HuH-7 (cell line): ENCODE measurements at regions not wholly inside any gene's neighbourhood (a gene's known extent, or its start where the extent isn't known, plus 50 kb on each side); places are given as distances from the start of the nearest gene placed in this dataset.
A peak's percentile ranks its signal among the peaks of the same experiment; 100 is the strongest.
"Not testable (repeated sequence)": the region's sequence is repeated elsewhere in the genome, so short reads cannot be mapped to it uniquely, and the experiment has no call there.

Source experiments
- DNase-seq: peaks from one replicate; pipeline ENCODE4 v3.0.0; 2011; ENCODE audit warnings: low spot score

DNA sequence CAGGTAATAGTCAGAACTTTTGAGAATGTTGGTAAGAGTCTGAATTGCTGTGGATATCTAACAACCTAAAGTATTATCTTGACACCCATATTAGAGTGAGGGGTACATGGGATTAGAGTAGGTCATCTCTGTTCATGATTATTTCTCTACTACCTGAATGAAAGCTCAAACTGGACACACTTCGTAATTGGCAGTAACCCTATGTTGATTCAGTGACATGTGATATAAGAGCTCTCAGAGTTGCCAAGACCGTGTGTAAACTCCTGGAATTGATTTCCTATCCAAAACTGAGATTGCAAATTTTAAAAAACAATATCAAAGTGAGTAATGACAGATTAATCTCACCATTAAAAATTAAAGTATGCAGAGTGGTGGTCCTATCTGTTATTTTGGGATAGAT is 214.8 kb upstream of the ARHGEF26 start:
- no peak for DNase-seq

- no peak for DNase-seq
Observed at GRCh38 chr3:153910387-153910786, 210.8 kb upstream of the ARHGEF26 start.

GRCh38 chr3:153911116-153911515 is 210.1 kb upstream of the ARHGEF26 start:
- DNase-seq: no peak

GRCh38 chr3:153919773-153920172 is 201.4 kb upstream of the ARHGEF26 start:
- no peak for DNase-seq

DNA sequence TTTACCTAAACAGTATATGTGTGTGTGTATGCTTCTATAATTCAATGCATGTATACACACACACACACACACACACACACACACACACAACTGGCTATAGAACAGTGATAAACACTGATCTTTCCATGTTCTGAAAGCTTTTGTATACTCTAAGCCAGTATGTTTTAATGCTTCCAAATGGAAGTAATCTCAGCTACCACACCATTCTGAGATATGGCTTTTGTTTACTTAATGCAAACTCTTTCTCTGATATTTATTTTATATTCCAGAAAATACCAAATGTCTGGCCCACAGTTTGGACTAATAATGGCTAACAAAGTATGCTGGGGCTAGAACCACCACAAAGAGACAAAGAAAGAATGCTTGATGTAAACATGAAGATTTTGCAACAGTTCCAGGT is 199.4 kb upstream of the ARHGEF26 start:
- no peak for DNase-seq

DNA sequence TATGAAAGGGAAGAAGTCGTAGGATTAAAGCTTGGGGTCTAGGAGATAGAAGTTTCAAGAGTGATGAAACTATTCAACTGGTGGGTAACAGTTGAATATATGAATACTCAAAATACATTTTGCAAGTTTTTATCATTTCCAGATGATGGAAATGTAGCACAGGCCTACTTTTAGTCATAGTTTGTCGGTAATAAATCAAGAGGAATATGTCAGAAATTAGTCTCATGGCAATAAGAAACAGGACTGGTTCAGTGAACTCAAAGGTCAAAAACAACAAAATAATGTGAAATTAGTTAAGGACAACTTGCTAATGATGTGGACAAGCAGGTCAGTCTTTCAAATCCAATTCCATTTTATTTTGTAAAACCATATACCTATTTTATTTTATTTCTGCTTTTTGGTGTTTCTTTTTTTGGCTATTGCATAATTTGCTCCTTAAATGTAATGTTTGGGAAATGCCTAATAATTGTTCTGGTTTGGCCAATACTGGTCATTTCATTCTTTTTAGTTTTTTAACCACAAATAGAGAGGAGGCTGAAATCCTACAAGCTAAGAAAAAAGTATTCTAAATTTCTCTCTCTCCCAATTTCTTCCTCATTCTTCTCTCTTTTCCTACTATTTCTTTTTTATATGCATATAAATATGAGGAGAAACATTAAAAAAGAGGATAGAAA is 195.2 kb upstream of the ARHGEF26 start:
- no peak for DNase-seq

DNA sequence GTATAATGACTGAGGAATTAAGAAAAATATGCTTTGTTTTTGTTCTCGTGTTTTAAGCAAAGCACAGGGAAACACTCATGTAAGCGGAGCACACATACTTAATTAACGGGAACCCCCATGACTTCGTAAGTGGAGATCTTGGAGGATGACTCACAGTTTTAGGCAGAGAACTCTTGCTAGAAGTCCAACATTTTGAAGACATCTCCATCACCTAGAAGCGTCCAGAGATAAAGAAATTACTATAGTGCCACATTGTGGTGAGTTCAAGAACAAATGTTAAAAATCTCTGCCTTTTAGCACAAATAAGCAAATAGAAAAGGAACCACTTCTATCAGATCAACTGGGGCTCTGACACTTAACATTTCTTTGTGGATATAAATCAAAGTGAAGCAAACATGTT is 194.1 kb upstream of the ARHGEF26 start:
- peak; percentile 0 for DNase-seq

DNA sequence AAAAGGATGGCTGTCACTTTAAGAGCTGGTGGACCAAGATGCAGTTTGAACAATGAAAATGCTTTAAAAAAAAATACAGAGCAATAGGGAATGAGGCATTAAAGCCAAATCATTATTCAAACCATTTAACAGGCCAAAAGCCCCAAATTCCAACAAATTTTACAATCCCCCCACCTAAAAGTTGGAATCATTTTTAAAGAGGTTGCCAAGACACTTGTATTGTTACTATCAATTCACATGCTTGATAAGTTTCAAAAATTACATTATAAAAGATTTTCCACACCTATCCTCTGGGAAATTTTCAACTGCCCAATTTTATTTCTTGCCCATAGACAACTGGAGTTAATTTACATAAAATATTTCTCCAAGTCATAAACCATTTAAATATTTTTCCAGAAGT is 192.3 kb upstream of the ARHGEF26 start:
- DNase-seq: no peak

DNA sequence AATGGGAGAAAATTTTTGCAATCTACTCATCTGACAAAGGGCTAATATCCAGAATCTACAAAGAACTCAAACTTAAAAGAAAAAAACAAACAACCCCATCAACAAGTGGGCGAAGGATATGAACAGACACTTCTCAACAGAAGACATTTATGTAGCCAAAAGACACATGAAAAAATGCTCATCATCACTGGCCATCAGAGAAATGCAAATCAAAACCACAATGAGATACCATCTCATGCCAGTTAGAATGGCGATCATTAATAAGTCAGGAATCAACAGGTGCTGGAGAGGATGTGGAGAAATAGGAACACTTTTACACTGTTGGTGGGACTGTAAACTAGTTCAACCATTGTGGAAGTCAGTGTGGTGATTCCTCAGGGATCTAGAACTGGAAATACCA is 187.7 kb upstream of the ARHGEF26 start:
- not testable (repeated sequence) for DNase-seq

GRCh38 chr3:153944084-153944483 is 177.1 kb upstream of the ARHGEF26 start:
- DNase-seq: no peak

DNA sequence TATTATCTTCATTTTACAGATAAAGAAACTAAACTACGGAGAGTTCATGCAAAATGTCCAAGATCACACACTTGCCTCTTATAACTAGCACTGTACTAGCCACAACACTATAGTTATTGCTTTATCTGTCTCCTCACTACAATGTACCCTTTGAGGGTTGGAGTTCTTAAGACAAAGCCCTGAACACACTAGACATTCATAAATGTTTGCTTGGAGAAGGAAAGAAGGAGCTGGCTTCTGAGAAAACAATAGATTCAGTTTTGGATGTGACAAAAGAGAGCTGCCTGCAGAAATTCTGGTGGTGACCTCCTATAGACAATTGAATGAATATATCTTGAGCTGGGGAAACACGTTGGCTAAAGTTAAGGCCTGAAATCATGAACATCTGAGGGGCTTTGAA is 169.9 kb upstream of the ARHGEF26 start:
- DNase-seq: no peak

GRCh38 chr3:153952091-153952490 is 169.1 kb upstream of the ARHGEF26 start:
- no peak for DNase-seq

DNA sequence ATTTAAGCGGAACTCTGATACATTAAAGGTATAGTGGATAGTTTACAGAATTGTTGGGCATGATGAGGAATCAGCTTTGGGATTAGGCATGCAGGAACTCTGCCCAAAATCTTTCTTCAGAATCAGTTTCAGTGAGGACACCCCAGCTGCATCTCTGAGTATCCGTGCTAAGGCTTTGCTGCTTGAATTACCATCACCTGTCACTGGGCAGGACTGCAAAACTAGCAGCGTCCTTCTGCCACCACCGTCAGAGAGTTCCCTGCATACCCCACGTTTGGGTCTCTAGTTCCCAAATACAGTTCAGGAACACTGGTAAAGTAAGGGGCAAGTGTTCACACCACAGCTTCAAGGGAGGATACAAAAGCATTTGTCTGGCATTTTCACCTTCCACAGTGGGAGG is 164.6 kb upstream of the ARHGEF26 start:
- no peak for DNase-seq

- no peak for DNase-seq
Observed at GRCh38 chr3:153957421-153957820, 163.8 kb upstream of the ARHGEF26 start.

DNA sequence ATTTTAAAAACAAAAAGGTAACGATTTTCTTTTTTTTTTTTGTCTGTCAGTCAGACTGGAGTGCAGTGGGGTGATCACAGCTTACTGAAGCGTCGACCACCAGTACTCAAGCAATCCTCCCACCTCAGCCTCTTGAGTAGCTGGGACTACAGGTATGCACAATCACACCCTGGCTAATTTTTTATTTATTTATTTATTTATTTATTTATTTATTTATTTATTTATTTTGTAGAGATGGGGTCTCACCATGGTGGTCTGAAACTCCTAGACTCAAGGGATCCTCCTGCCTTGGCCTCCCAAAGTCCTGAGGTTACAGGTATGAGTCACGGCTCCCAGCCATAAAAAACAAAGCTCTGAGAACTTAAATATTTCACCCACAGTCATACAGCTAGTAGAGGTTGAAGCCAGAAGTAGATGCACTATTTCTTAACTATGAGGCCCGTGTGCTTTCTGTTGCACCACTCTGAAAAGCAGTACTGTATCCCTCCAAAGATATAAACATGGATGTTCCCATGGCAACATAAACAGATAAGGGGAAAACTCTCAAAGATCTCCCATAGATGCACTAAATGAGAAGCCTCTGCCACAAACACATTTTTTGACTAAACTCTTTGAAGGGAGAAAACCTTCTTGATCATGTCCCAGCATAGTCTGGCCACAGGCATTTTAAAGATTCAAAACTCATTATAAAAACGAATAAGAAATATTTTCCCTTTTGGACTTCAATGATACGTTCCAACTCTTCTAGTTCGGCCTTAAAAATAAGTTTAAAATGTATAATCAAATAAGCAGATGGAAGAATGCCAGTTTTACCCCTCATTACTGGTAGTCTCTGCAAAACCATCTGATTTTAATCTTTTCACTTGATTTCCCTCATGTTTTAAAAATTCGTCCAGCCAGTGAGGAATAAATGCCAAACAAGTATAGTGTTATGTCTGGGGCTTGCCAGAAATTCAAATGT is 162.3 kb upstream of the ARHGEF26 start:
- no peak for DNase-seq

- no peak for DNase-seq
Observed at GRCh38 chr3:153960458-153961074, 160.6 kb upstream of the ARHGEF26 start.

DNA sequence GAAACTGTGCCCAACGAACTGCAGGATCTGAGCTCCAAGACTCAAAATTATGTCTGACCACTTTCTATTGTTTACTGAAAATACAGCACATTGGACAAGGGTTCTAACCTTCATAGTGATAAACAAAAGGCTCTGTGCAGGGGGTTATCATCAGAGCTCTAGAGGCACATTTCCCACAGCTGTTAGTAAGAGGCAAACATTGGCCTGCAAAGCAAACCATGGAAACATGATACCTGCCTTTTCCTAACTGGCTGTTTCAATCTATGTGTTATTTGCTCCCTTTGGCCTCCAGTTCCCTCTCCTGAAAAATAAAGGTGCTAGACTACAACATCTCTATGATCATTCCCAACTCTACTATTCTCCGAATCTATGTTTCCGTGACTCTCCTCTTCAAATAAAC is 159.7 kb upstream of the ARHGEF26 start:
- DNase-seq: peak; percentile 16

GRCh38 chr3:153963012-153963411 is 158.2 kb upstream of the ARHGEF26 start:
- DNase-seq: no peak

- DNase-seq: no peak
Observed at GRCh38 chr3:153967260-153967659, 153.9 kb upstream of the ARHGEF26 start.

GRCh38 chr3:153970047-153970446 is 151.1 kb upstream of the ARHGEF26 start:
- no peak for DNase-seq

DNA sequence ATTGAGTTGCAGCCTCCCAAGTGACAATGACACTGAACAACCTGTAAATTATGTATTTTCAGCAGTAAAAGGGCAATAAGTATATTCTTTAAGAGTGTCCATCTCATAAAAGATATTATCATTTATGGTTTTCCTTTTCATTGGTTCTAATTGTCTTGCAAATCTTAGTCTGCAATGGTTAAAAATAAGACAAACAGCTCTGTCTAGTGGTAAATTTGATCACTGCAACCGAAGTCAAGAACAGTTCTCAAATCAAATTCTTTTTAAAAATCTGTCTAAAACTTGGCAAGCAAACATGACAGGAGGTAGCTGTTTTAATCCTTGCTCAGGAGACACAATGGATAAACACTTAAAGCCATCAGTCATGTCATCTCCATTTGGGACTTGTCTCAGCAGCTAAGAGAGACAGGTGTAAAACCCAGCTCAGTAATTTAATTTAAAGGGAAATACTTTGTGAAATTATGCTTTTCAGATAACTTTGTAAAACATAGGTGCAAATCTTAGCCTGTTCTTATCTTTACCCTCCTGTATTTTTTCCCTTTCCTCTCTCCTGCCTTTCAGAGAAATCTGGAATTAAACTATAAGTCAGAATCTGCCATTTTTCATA is 150.3 kb upstream of the ARHGEF26 start:
- DNase-seq: no peak

GRCh38 chr3:153972862-153973261 is 148.3 kb upstream of the ARHGEF26 start:
- no peak for DNase-seq
